GM12874 (cell line): ENCODE measurements at regions not wholly inside any gene's neighbourhood (a gene's known extent, or its start where the extent isn't known, plus 50 kb on each side); places are given as distances from the start of the nearest gene placed in this dataset.

ENCODE experiments used
- CTCF ChIP-seq: IDR thresholded peaks from 2 replicates; pipeline ENCODE4 v1.5.1; 2011; ENCODE audit warnings: low read depth, mild to moderate bottlenecking, control low read depth, low read length, moderate library complexity; ENCODE audit not compliant: insufficient read depth

GRCh38 chr2:88933091-88933490 lies 241.6 kb downstream of the RPIA start:
- no peak for TF ChIP-seq CTCF

GRCh38 chr2:88933980-88934379 lies 242.5 kb downstream of the RPIA start:
- no peak for TF ChIP-seq CTCF

GRCh38 chr2:88941178-88941577 lies 249.7 kb downstream of the RPIA start:
- TF ChIP-seq CTCF: peak; percentile 29; the same call in 1 of the 2 replicates

- no peak for TF ChIP-seq CTCF
These were observed 251.3 kb downstream of the RPIA start for GRCh38 chr2:88942798-88943197.

GRCh38 chr2:88949336-88949735 lies 257.9 kb downstream of the RPIA start:
- no peak for TF ChIP-seq CTCF

GRCh38 chr2:88950010-88950409 lies 258.5 kb downstream of the RPIA start:
- TF ChIP-seq CTCF: no peak

GRCh38 chr2:88955607-88956006 lies 264.1 kb downstream of the RPIA start:
- TF ChIP-seq CTCF: no peak
